ENCODE measurements at regions not wholly inside any gene's neighbourhood (a gene's known extent, or its start where the extent isn't known, plus 50 kb on each side); places are given as distances from the start of the nearest gene placed in this dataset.
A peak's percentile ranks its signal among the peaks of the same experiment; 100 is the strongest.

DNA sequence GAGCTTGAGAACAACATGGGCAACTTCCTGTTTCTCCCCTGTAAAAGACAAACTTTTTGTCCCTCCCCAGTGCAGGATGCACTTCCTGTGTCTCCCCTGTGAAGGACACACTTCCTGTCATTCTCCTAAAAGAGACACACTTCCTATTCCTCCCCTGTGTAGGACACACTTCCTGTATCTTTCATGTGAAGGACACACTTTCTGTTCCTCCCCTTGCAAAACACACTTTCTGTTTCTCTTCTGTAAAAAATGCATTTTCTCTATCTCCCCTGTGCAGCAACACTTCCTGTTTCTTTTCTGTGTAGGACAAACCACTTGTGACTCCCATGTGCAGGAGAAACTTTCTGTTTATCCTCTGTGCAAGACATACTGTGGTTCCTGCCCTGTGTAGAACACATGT lies 488.6 kb upstream of the USP9Y start:
- H3K4me3 ChIP-seq (ENCODE audit: low read depth, low read length, poor library complexity, severe bottlenecking) = peak overlapping the region; percentile 43
- TF ChIP-seq EZH2phosphoT487 (IDR thresholded peaks at IDR 0.05; ENCODE audit: borderline replicate concordance, low read depth, low read length) = no peak
- TF ChIP-seq, protein P1, sequence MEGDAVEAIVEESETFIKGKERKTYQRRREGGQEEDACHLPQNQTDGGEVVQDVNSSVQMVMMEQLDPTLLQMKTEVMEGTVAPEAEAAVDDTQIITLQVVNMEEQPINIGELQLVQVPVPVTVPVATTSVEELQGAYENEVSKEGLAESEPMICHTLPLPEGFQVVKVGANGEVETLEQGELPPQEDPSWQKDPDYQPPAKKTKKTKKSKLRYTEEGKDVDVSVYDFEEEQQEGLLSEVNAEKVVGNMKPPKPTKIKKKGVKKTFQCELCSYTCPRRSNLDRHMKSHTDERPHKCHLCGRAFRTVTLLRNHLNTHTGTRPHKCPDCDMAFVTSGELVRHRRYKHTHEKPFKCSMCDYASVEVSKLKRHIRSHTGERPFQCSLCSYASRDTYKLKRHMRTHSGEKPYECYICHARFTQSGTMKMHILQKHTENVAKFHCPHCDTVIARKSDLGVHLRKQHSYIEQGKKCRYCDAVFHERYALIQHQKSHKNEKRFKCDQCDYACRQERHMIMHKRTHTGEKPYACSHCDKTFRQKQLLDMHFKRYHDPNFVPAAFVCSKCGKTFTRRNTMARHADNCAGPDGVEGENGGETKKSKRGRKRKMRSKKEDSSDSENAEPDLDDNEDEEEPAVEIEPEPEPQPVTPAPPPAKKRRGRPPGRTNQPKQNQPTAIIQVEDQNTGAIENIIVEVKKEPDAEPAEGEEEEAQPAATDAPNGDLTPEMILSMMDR (conservative IDR thresholded peaks at IDR 0.05; ENCODE audit: low read length) = no peak
- peak overlapping the region; percentile 80 for H3K27ac ChIP-seq (ENCODE audit: low read depth, low read length, poor library complexity, severe bottlenecking)
- no peaks in the 10 kb centered on the region for H3K36me3 ChIP-seq (ENCODE audit: insufficient read depth, low read length)
- intact Hi-C loops (cut with micrococcal nuclease; ENCODE audit: unreplicated experiment) = loop anchor here (10.0 kb wide), 1 partner anchor 452 kb away; no protein-coding TSS in a partner anchor
- peak; percentile 46 for DNase-seq (ENCODE audit: low spot score)
- no peaks in the 10 kb centered on the region for H3K79me2 ChIP-seq (ENCODE audit: insufficient read depth, low read depth, low read length)
- peaks cover 57% of the 10 kb centered on the region for H3K9me3 ChIP-seq (ENCODE audit: low read length)
- no TSS peak for BruUV-seq (replicated peaks)
- ChIA-PET POLR2A (no interaction called here), CTCF (ENCODE audit: unreplicated experiment) (no interaction called here)
- H3K4me2 ChIP-seq (ENCODE audit: low read length) = peak overlapping the region; percentile 44; the same call in 1 of the 2 replicates
- H4K20me1 ChIP-seq (ENCODE audit: insufficient read depth, low read length) = no peaks in the 10 kb centered on the region
- H3K4me1 ChIP-seq (ENCODE audit: insufficient read depth, low read length, poor library complexity, severe bottlenecking) = peaks cover 59% of the 10 kb centered on the region
- peak overlapping the region; percentile 83; the same call in 1 of the 2 replicates for H2AFZ ChIP-seq (ENCODE audit: low read length)
- no peaks in the 10 kb centered on the region for H3K9me2 ChIP-seq (ENCODE audit: insufficient read depth, low read length)

DNA sequence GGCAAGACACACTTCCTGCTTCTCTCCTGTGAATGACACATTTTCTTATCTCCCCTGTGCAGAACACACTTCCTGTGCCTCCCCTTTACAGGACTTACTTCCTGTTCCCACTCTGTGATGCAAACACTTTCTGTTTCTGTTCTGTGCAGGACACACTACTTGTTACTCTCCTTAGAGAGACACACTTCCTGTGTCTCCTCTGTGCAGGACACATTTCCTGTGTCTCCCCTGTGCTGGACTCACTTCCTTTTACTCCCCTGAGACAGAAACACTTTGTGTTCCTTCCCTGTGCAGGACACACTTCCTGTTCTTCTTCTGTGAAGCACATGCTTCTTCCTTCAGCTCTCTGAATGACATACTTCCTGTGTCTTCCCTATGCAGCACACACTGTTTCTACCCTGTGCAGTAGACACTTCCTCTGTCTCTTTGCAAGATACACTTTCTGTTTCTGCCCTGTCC lies 485.4 kb upstream of the USP9Y start:
- DNase-seq (ENCODE audit: low spot score) = peak; percentile 48
- ChIA-PET POLR2A (no interaction called here), CTCF (ENCODE audit: unreplicated experiment) (no interaction called here)
- peak overlapping the region; percentile 83 for H2AFZ ChIP-seq (ENCODE audit: low read length)
- BruUV-seq (replicated peaks) = no TSS peak
- TF ChIP-seq, protein P1 (conservative IDR thresholded peaks at IDR 0.05; ENCODE audit: low read length) = no peak
- no peak for TF ChIP-seq EZH2phosphoT487 (IDR thresholded peaks at IDR 0.05; ENCODE audit: borderline replicate concordance, low read depth, low read length)
- H3K36me3 ChIP-seq (ENCODE audit: insufficient read depth, low read length) = no peaks in the 10 kb centered on the region
- H3K4me1 ChIP-seq (ENCODE audit: insufficient read depth, low read length, poor library complexity, severe bottlenecking) = peaks cover 69% of the 10 kb centered on the region
- H3K9me3 ChIP-seq (ENCODE audit: low read length) = peaks cover 66% of the 10 kb centered on the region
- peak overlapping the region; percentile 10; the same call in 1 of the 2 replicates for H3K4me2 ChIP-seq (ENCODE audit: low read length)
- peak overlapping the region; percentile 29 for H3K4me3 ChIP-seq (ENCODE audit: low read depth, low read length, poor library complexity, severe bottlenecking)
- no peaks in the 10 kb centered on the region for H4K20me1 ChIP-seq (ENCODE audit: insufficient read depth, low read length)
- H3K27ac ChIP-seq (ENCODE audit: low read depth, low read length, poor library complexity, severe bottlenecking) = peak overlapping the region; percentile 80
- H3K9me2 ChIP-seq (ENCODE audit: insufficient read depth, low read length) = no peaks in the 10 kb centered on the region
- intact Hi-C loops (cut with micrococcal nuclease; ENCODE audit: unreplicated experiment) = loop anchor here (10.0 kb wide), 1 partner anchor 449 kb away; no protein-coding TSS in a partner anchor
- no peaks in the 10 kb centered on the region for H3K79me2 ChIP-seq (ENCODE audit: insufficient read depth, low read depth, low read length)

DNA sequence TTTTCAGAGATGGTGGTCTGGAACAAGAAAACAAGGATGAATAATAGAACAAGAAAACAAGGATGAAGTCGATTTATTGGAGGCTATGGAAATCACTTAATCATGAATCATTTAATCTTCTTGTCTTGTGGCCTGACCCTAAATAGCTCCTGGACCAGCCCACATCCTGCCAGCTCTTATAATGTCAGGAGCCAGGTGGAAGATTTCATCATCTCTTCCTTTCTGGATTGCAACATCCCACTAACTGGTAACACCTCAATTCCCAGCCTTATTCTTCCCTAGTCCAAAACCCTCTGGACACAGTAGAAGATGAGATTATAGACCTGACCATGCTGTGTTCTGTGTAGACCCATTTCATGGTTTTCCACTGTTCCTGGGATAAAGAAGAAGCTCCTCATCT lies 470.1 kb upstream of the USP9Y start:
- no peak overlapping the region for H3K4me3 ChIP-seq (ENCODE audit: low read depth, low read length, poor library complexity, severe bottlenecking)
- H4K20me1 ChIP-seq (ENCODE audit: insufficient read depth, low read length) = no peaks in the 10 kb centered on the region
- H3K4me2 ChIP-seq (ENCODE audit: low read length) = no peak overlapping the region
- H3K4me1 ChIP-seq (ENCODE audit: insufficient read depth, low read length, poor library complexity, severe bottlenecking) = no peaks in the 10 kb centered on the region
- H3K9me2 ChIP-seq (ENCODE audit: insufficient read depth, low read length) = no peaks in the 10 kb centered on the region
- DNase-seq (ENCODE audit: low spot score) = no peak
- no peaks in the 10 kb centered on the region for H3K9me3 ChIP-seq (ENCODE audit: low read length)
- CTCF ChIA-PET (ENCODE audit: unreplicated experiment) = no interaction called here
- H3K36me3 ChIP-seq (ENCODE audit: insufficient read depth, low read length) = no peaks in the 10 kb centered on the region
- POLR2A ChIA-PET = no interaction called here
- no peaks in the 10 kb centered on the region for H3K79me2 ChIP-seq (ENCODE audit: insufficient read depth, low read depth, low read length)
- BruUV-seq (replicated peaks) = no TSS peak
- no peak for TF ChIP-seq EZH2phosphoT487 (IDR thresholded peaks at IDR 0.05; ENCODE audit: borderline replicate concordance, low read depth, low read length)
- TF ChIP-seq, protein P1 (conservative IDR thresholded peaks at IDR 0.05; ENCODE audit: low read length) = no peak
- no peak overlapping the region for H2AFZ ChIP-seq (ENCODE audit: low read length)
- no peak overlapping the region for H3K27ac ChIP-seq (ENCODE audit: low read depth, low read length, poor library complexity, severe bottlenecking)
- intact Hi-C loops (cut with micrococcal nuclease; ENCODE audit: unreplicated experiment) = no loop called here
